GM23338 (cell line): ENCODE measurements at regions not wholly inside any gene's neighbourhood (a gene's known extent, or its start where the extent isn't known, plus 50 kb on each side); places are given as distances from the start of the nearest gene placed in this dataset.

Experiments
- ATAC-seq: fragments of 200-7000 bp; cut with Tn5 transposase; 3 replicates; pipeline ENCODE4 v1.9.1; 2020
- DNase-seq: peaks from one replicate; pipeline ENCODE4 v3.0.0-alpha.2; 2015; ENCODE audit warnings: low spot score
- H2AFZ ChIP-seq: fragments of 200-600 bp; sonication (generic); 2 replicates; pipeline ENCODE4 v1.8.0; 2016; ENCODE audit warnings: antibody characterized with exemption, mild to moderate bottlenecking, moderate library complexity
- H3F3A ChIP-seq: fragments of 200-600 bp; sonication (generic); replicated peaks from 2 replicates; pipeline ENCODE4 v1.8.0; 2017; ENCODE audit warnings: antibody characterized with exemption, mixed run types, low read depth
- H3K27ac ChIP-seq: fragments of 200-600 bp; sonication (generic); 2 replicates; pipeline ENCODE4 v1.6.1; 2016; ENCODE audit warnings: low read depth
- H3K27me3 ChIP-seq: fragments of 200-600 bp; sonication (generic); 2 replicates; pipeline ENCODE4 v1.8.0; 2016; ENCODE audit warnings: mild to moderate bottlenecking, mixed run types, moderate library complexity; ENCODE audit not compliant: insufficient read depth
- H3K36me3 ChIP-seq: fragments of 200-600 bp; sonication (generic); 2 replicates; pipeline ENCODE4 v1.8.0; 2016; ENCODE audit warnings: mild to moderate bottlenecking; ENCODE audit not compliant: insufficient read depth
- H3K4me1 ChIP-seq: fragments of 200-600 bp; sonication (generic); 2 replicates; pipeline ENCODE4 v1.8.0; 2016; ENCODE audit warnings: mild to moderate bottlenecking, moderate library complexity; ENCODE audit not compliant: insufficient read depth
- H3K4me2 ChIP-seq: fragments of 200-600 bp; sonication (generic); 2 replicates; pipeline ENCODE4 v1.7.1; 2017; ENCODE audit warnings: mixed run types
- H3K4me3 ChIP-seq: fragments of 200-600 bp; sonication (generic); 2 replicates; pipeline ENCODE4 v1.6.1; 2016; ENCODE audit warnings: mixed run types
- H3K79me2 ChIP-seq: fragments of 200-600 bp; sonication (generic); replicated peaks from 2 replicates; pipeline ENCODE4 v1.8.0; 2017; ENCODE audit warnings: mild to moderate bottlenecking; ENCODE audit not compliant: insufficient read depth
- H3K9me2 ChIP-seq: fragments of 200-600 bp; sonication (generic); 2 replicates; pipeline ENCODE4 v1.8.0; 2017; ENCODE audit not compliant: insufficient read depth
- H4K20me1 ChIP-seq: fragments of 200-600 bp; sonication (generic); replicated peaks from 2 replicates; pipeline ENCODE4 v1.8.0; 2017; ENCODE audit warnings: mild to moderate bottlenecking; ENCODE audit not compliant: insufficient read depth
- H3K27ac Mint-ChIP-seq: 2 replicates; pipeline ENCODE4 v1.8.0; 2020; ENCODE audit warnings: inconsistent platforms, mild to moderate bottlenecking, moderate library complexity, mixed read lengths
- H3K27me3 Mint-ChIP-seq: 3 replicates; pipeline ENCODE4 v1.8.0; 2022; ENCODE audit warnings: low read depth, mild to moderate bottlenecking, moderate library complexity, mixed read lengths, inconsistent platforms; ENCODE audit not compliant: insufficient read depth, poor library complexity
- H3K36me3 Mint-ChIP-seq: 3 replicates; pipeline ENCODE4 v1.8.0; 2021; ENCODE audit warnings: low read depth, mild to moderate bottlenecking, inconsistent platforms, moderate library complexity, mixed read lengths
- H3K4me1 Mint-ChIP-seq: 3 replicates; pipeline ENCODE4 v1.8.0; 2020; ENCODE audit warnings: mild to moderate bottlenecking, inconsistent platforms, mixed read lengths
- H3K4me3 Mint-ChIP-seq: 3 replicates; pipeline ENCODE4 v1.8.0; 2021; ENCODE audit warnings: moderate library complexity, mild to moderate bottlenecking, inconsistent platforms, mixed read lengths
- H3K9me3 Mint-ChIP-seq: 3 replicates; pipeline ENCODE4 v1.8.0; 2020; ENCODE audit warnings: moderate library complexity, mild to moderate bottlenecking, inconsistent platforms, mixed read lengths
- CREB1 ChIP-seq: fragments of 250-450 bp; sonication (Bioruptor Pico); IDR thresholded peaks from 2 replicates; pipeline ENCODE4 v1.5.0; 2020; ENCODE audit warnings: low read depth, mild to moderate bottlenecking, moderate library complexity
- CTCF ChIP-seq, 2 experiments: fragments of 200-600 bp in 1 of 2; sonication (generic) in 1 of 2; conservative IDR thresholded peaks; 2 replicates each; pipeline versions ENCODE4 v1.5.1 to v1.6.1; 2016 to 2017; ENCODE audit warnings: antibody characterized with exemption in 2 of 2, low read depth in 2 of 2, mild to moderate bottlenecking in 2 of 2, moderate library complexity in 1 of 2
- ETS1 ChIP-seq: IDR thresholded peaks from 2 replicates; pipeline ENCODE4 v1.6.1; 2016; ENCODE audit warnings: antibody characterized with exemption
- EZH2 ChIP-seq: fragments of 200-600 bp; sonication (generic); IDR thresholded peaks from one replicate; pipeline ENCODE4 v1.8.0; 2017; ENCODE audit warnings: antibody characterized with exemption, mild to moderate bottlenecking, low read depth; ENCODE audit not compliant: unreplicated experiment
- JUNB ChIP-seq: IDR thresholded peaks from one replicate; pipeline ENCODE4 v1.6.1; 2016; ENCODE audit warnings: antibody characterized with exemption; ENCODE audit not compliant: unreplicated experiment
- NANOG ChIP-seq: IDR thresholded peaks from 2 replicates; pipeline ENCODE4 v1.6.1; 2016; ENCODE audit warnings: antibody characterized with exemption, borderline replicate concordance
- POLR2AphosphoS5 ChIP-seq: IDR thresholded peaks from 2 replicates; pipeline ENCODE4 v1.6.1; 2016; ENCODE audit warnings: antibody characterized with exemption, low read depth
- ZNF114 ChIP-seq: fragments of 250-450 bp; sonication (Bioruptor Pico); IDR thresholded peaks from 2 replicates; pipeline ENCODE4 v1.5.0; 2020; ENCODE audit warnings: mild to moderate bottlenecking, moderate library complexity
- ZNF331 ChIP-seq: fragments of 250-450 bp; sonication (Bioruptor Pico); IDR thresholded peaks from 2 replicates; pipeline ENCODE4 v1.5.0; 2020; ENCODE audit warnings: low read depth, mild to moderate bottlenecking, moderate library complexity
- ZNF462 ChIP-seq: fragments of 250-450 bp; sonication (Bioruptor Pico); IDR thresholded peaks from 2 replicates; pipeline ENCODE4 v1.5.0; 2020; ENCODE audit warnings: mild to moderate bottlenecking, moderate library complexity

- no peak for TF ChIP-seq ZNF462 (CRISPR knock-in tag)
- TF ChIP-seq CREB1 (CRISPR knock-in tag): no peak
- no peak for TF ChIP-seq ZNF331
- TF ChIP-seq JUNB: no peak
These were observed 70.0 kb upstream of the NTM start (continued) for GRCh38 chr11:131300439-131300717.

- ATAC-seq (no peak), DNase-seq (no peak)
- Histone ChIP-seq H3F3A (0 out of 2 replicates have a peak, but pooled peaks cover 7% of the 10 kb centered on the region), H3K9me2 (peaks cover 12% of the 10 kb centered on the region), H3K36me3 (peaks cover 12% of the 10 kb centered on the region; the same call in 1 of the 2 replicates), H3K4me1 (peaks cover 37% of the 10 kb centered on the region), H3K27ac (no peak overlapping the region), H3K4me2 (no peak overlapping the region), H3K79me2 (peaks cover 28% of the 10 kb centered on the region), H3K4me3 (no peak overlapping the region), H4K20me1 (peaks cover 20% of the 10 kb centered on the region; the same call in 1 of the 2 replicates), H3K27me3 (no peaks in the 10 kb centered on the region), H2AFZ (no peak overlapping the region)
- Mint-ChIP-seq H3K27me3 (peaks cover 2% of the 10 kb centered on the region), H3K36me3 (peaks cover 40% of the 10 kb centered on the region), H3K27ac (no peak overlapping the region), H3K4me1 (peaks cover 29% of the 10 kb centered on the region), H3K9me3 (no peaks in the 10 kb centered on the region; the same call in 1 of the 3 replicates), H3K4me3 (no peak overlapping the region)
- TF ChIP-seq ETS1 (no peak), POLR2AphosphoS5 (no peak), EZH2 (no peak), ZNF331 (no peak), CTCF (conservative IDR thresholded peaks at IDR 0.05; ENCODE audit: low read depth in 2 of 2) (no peak), ZNF114 (no peak), NANOG (no peak)
These were observed 69.1 kb upstream of the NTM start for GRCh38 chr11:131301306-131301705.
